ENCODE measurements at regions not wholly inside any gene's neighbourhood (a gene's known extent, or its start where the extent isn't known, plus 50 kb on each side); places are given as distances from the start of the nearest gene placed in this dataset.
"Not testable (repeated sequence)": the region's sequence is repeated elsewhere in the genome, so short reads cannot be mapped to it uniquely, and the experiment has no call there.

DNA sequence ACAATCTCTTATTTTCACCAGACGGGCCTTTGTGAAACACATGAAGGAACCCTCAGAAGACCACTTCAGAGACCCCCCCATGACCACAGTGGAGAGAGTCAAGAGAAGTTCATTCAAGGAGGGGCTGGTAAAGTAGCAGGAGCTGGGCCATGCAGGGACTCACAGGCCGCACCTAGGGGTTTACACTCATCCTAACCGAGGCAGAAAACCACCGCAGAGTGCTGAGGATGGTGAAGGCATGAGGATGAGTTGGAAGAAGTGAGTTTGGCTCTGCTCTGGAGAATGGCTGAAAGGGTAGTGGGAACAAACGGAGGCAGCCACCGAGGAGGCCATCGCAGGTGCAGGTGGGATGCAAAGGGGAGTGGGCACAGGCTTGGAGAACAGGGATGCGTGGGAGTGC lies 1046.9 kb downstream of the UQCRFS1 start:
- no peak for DNase-seq

DNA sequence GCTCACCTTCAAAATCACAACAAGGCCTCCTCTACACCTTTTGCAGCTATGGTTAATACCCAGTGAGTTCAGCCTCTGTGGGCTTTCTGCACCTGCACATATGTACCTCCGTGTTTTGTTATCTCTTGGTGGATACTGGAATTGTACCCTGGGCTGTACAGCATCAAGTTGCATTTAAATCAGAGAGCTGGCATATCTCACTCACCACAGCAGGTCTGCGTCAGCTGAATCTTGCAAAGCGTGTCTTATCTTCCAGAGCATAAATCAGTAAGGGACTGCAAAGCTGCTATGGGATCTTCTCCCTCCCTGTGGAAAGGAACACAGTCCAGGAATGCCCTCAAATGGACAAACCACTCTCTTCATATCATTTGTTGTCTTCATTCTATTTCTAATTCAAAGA lies 1048.7 kb downstream of the UQCRFS1 start:
- no peak for DNase-seq

DNA sequence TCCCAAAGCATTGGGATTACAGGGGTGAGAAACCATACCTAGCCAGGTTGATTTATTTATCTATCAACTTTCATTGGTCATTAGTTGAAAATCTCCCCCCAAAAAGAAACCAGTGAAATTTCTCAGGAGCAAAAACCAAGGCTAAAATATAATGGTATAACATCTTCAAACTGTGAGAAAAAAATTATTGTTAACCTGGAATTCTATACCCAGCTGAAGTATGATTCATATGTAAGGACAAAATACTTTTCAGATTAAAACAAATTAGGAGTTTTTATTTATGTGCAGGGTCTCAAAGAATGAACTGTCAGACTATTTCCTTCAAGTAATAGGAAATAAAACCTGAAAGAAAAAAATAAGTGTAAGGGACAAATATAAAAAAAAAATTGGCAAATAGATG lies 1053.9 kb downstream of the UQCRFS1 start:
- DNase-seq = no peak

DNA sequence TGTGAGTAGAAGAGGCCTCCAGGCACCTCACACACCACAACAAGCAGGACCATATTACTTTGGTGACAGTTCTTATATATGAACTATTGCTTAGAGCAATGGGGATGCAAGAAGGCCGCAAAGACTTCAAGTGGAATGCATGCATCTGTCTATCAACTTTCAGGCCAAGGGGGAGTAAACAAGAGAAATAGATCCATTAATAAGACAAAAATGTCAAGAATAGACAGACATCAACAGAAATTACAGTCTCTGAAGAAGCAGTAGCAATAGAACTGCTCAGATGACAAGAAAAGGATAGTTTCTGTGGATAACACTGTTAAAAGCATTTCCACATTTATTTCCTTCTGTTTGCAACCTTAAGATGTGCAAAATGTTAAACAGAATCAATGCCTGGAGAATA lies 1057.7 kb downstream of the UQCRFS1 start:
- no peak for DNase-seq

DNA sequence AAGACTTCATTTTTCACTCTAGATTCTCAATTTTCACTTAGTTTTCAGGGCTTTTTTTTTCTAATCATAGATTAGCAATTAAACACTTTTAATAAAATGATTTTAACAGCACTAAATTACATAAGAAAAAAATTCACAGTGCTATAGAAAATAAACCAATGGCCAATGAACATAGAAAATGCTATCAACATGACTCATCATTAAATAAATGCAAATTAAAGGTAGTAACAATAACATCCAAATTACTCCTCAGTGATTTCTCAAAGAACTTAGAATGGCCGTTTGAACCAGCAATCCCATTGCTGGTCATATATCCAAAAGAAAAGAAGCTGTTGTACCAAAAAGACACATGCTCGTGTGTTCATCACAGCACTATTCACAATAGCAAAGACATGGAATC lies 1058.9 kb downstream of the UQCRFS1 start:
- no peak for DNase-seq

DNA sequence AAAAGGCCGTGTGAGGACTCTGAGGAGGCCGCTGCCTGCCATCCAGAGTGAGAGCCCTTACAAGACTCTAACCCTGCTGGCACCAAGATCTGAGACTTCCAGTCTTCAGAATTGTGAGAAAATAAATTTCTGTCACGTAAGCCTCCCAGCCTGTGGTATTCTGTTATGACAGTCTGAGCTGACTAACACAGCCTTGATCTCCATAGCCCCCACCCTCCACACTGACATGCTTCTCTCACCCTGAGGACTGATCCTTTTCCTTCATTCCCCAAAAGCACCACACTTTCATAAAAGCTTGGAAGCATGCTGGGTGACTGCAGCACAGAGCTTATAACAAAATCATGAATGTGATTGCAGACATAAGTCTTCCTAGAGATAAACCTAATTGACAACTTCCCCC lies 1059.8 kb downstream of the UQCRFS1 start:
- DNase-seq = no peak

DNA sequence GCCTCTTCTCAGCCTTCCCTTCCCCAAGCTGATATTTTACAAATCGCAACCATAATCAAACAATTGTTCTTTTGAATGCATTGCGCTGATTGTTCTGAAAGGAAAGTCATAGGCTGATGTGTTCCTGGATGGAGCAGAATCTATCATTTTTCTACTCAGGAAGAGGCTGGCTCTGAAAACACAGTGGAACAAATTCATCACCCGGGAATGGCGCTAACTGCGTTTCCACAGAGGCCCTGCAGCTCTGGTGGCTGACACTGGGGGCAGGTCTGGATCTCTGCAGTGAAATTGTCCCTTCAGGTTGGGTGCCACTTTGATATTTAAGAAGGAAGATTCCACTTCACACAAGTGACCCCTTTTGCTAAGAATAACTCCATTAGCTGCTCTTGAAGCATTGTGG lies 1060.8 kb downstream of the UQCRFS1 start:
- DNase-seq = no peak

DNA sequence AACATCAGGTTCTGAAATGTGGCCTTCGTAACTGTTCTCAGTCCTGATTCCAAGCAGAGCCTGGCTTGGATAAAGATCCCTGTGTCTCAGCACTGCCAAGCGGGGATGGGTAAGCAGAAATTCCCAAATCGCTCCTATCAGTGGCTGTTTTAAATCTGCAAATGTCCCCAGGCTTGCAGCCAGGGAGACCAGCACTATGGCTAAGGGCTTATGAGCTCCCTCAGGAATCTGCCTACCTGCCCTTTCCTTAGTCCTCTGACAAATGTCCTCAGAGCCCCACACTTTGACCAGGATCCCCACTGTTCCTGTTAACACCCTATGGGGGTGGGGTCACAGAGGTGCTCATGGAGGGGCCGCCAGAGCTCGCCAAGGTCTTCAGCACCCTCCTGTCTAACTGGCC lies 1062.8 kb downstream of the UQCRFS1 start:
- DNase-seq = no peak

DNA sequence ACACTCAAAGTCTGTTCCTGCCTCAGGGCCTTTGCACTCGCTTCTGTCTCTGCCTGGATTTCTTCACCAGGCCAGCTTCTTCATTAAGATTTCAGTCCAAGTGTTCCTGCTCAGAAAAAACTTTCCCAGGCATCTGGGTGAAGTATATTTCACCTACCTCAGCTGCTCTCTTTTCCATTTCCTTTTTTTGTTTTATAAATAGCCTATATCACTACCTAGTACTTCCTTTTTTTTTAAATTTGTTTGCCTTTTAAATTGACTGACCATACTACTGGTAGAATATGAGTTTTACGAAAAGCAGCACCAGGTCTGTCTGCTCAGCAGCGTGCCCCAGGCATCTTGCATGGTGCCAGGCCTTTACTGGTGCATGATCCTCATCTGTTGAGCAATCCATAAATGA lies 1064.4 kb downstream of the UQCRFS1 start:
- no peak for DNase-seq

DNA sequence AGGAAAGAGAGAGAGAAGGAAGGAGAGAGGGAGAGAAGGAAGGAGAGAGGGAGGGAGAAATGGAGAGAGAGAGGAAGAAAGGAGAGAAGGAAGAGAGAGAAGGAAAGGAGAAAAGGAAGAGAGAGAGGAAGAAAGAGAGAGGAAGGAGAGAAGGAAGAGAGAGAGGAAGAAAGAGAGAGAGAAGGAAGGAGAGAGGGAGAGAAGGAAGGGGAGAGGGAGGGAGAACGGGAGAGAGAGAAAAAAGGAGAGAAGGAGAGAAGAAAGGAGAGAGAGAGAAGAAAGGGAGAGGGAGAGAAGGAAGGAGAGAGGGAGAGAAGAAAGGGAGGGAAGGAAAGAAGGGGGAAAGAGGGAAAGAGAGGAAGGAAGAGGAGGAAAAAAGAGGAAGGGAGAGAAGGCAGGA lies 1070.7 kb downstream of the UQCRFS1 start:
- no peak for DNase-seq

DNA sequence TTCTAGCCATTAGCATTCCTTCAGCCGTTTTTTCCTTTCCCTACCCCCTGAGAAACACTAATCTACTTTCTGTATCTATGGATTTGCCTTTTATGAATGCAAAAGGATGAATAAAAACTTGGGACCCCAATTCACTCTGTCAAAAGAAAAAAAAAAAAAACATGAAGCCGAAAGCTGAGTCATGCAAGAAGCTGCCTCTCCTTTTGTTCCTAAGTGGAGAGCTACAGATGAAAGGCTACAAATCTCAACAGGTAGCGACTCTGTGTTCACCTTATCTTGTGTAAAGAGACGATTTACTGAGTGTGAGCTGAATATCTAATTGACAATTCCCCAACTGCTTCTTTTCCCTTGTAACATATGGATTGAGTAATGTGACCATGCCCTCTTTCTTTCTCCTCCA lies 1072.8 kb downstream of the UQCRFS1 start:
- DNase-seq = no peak

DNA sequence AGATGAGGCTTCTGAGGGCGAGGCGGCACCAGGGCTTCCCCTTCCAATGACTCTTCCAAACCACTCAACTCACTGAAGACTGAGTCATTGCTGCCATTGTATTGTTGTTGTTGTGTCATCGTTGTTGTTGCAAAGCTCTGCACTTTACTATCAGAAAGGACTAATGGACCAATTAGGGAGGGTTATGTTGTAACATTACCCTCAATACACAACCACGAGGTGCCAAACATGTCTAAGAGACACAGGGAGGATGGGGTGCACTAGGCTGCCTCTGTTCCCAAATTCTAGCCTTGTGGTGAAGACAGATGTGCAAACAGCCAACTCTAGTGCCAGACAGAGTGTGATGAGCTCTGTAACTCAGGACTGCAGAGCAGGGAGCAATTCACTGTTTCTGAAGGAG lies 1075.2 kb downstream of the UQCRFS1 start:
- no peak for DNase-seq

DNA sequence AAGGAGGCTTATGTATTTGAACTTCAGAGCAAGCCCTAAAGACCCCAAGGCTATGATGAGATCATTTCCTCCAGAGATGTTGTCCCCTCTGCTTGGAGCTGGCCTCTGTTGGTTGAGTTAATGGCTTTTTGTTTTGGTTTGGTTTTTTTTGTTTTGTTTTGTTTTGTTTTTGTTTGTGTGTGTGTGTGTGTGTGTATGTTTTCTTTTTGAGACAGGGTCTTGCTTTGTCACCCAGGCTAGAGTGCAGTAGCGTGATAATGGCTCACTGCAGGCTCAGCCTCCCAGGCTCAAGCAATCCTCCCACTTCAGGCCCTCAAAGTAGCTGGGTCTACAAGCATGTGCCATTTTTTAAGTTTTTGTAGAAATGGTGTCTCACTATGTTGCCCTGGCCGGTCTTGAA lies 1076.2 kb downstream of the UQCRFS1 start:
- DNase-seq = no peak

DNA sequence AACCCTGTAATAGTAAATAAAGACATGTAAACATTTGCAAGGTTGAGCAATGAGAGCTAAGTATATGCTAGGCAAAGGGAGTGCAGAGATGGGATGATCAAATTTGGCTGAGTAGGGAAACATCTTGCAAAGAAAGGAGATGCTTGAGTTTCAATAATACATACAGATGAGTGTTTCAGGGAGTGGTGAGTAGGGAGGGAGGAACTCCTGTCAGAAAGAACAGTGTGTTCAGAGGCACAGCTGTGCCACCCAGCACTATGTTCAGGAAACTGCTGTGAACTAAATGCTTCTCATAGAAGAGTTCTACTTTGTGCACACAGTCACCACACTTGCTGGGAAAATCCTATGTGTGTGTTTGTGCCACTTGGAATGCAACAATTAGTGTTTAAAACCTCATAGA lies 1077.1 kb downstream of the UQCRFS1 start:
- DNase-seq = no peak

DNA sequence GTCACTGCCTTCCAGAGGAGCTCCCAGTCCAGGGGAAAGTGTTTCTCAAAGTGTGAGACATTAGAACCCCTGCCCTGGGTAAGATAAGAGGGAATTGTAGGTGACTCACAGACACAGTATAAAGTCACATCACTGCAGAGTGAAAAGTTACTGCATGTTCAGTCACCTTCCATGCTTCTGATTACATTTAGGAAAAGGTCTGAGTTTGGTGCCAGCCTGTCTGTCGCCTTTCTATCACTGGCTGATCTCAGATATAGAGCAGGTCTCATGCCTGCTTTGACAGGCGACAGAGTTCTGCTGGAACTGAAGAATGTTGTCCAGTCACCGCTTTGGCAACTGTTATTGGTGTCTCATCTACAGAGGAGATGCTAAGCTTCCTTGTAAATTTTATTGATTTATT lies 1078.6 kb downstream of the UQCRFS1 start:
- no peak for DNase-seq

DNA sequence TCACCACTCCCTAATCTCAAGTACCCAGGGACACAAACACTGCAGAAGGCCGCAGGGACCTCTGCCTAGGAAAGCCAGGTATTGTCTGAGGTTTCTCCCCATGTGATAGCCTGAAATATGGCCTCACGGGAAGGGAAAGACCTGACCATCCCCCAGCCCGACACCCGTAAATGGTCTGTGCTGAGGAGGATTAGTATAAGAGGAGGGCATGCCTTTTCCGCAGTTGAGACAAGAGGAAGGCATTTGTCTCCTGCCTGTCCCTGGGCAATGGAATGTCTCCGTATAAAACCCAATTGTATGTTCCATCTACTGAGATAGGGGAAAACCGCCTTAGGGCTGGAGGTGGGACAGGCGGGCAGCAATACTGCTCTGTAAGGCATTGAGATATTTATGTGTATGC lies 1082.1 kb downstream of the UQCRFS1 start:
- DNase-seq = not testable (repeated sequence)

DNA sequence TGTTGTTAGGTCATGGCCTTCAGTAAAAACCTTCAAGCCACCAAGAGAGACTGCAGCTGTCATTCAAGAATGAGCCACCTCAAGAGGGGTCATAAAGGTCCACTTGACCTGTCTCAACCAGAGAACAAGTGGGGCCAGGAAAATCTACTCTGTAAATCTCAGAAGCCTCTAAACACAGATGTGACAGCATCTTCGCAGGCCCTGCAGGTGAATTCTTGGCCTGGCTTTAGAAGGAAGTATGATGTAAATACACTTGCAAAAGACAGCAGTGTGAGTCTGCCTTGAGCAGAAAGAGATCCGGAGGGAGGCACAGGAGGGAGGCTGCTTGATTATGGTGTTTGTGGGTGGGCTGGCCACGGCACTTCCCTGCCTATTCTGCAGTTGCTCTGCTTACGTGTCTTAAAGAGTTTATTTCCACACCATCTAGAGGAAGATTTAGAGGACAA lies 1082.9 kb downstream of the UQCRFS1 start:
- no peak for DNase-seq

DNA sequence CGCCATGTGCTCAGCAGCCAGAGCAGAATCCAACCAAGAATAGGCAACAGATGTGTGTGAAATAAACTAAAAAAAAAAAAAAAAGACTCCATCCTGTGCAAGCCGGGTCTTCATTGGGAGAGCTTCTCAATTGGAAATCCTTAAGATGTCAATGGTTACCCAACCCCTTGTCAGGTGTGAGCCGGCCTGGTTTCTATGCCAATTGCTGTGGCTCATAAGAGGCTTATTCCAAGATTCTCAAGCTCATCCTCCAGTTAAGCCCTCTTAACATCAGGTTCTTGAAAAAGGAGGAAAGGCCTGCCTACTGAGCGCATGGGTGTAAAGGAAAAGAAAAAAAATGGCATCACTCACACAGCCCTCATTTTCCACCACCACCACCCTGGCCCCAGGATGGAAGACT lies 1084.6 kb downstream of the UQCRFS1 start:
- DNase-seq = no peak

DNA sequence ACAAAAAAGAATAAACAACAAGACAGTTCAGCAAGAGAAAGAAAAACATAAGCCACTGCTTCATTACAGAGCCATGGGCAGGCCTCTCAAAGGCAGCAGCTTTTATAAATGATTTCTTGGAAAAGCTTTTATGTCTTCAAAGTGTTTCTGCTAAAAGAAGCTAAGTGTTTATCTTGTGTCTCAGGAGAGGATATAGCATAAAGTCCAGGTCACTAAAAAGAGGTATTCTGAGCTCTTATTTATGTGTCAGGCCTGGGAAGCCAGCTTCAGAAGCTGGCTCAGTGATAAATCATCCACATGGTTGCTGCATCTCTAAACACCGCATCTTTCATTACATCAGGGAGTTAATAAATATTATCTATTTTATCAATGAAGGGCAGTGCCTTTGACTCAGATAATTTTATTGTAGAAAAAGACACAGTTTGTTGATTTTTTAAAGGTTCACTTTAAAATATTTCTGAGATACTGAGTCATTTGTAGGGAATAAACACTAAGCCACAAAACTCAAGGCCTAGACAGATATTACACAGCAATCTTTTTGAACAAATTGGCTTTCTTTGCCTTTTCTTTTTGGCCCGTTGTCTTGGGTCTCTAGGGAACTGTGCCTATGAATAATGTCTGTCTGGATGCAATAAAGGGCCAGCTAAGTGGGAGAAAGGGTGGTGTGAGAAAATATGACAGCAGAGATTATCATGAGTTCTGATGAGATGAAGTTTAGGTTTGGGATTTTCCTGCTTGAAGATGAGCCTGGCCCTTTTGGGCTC lies 1086.6 kb downstream of the UQCRFS1 start:
- DNase-seq = no peak

DNA sequence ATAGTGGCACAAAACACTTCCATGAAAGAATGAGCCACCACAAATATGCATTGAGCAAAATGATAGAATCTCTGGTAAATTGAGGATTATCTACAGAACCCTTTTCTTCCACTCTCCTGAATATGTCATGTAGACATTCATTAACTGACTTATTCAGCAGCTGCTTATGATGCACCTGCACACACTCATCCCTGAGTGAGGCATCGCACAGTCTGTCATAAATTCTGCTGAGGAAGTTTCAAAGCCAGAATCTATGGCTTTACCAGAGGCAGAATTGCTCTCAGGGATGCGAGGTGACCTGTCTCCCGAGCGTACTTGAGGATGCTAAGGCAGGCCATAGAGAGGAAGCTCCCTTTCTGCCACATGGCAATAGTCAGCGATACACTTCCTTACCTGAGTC lies 1090.2 kb downstream of the UQCRFS1 start:
- DNase-seq = no peak

DNA sequence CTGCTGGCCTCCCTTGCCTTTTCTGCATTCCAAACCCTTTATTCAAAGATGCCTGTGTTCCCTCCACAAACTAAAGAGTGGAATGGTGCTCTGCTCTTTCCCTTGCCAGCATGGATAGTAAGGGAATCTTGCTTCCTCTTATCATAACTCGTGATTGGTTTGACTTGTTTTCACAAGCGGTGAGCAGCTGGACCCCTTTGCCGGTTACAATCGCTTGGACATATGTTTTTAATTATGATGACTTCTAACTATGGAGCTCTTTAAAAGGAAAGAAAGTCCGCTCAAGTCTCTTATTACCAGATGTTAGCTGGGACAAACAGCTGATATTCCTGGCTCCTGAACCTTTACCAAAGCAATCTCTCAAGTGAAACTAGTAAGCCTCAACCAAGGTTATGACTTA lies 1094.7 kb downstream of the UQCRFS1 start:
- DNase-seq = no peak

DNA sequence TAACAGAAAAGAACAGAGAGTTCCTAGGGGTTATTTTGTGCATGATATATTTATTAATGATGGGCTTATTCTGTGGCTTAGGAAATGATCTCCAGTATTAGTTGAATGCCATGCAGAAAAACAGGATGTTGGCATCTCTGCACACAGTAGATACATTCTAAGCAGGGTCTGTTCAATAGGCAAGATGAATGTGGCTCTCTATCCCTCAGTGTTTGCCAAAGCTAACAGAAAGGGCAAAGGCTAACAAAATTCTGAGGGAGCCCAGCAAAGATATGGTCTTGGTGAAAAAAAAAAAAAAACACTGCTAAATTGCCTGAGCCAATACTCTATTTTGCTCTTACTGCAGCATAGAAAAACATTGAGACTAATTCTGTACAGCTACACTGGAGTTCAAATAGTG lies 1095.8 kb downstream of the UQCRFS1 start:
- DNase-seq = no peak

DNA sequence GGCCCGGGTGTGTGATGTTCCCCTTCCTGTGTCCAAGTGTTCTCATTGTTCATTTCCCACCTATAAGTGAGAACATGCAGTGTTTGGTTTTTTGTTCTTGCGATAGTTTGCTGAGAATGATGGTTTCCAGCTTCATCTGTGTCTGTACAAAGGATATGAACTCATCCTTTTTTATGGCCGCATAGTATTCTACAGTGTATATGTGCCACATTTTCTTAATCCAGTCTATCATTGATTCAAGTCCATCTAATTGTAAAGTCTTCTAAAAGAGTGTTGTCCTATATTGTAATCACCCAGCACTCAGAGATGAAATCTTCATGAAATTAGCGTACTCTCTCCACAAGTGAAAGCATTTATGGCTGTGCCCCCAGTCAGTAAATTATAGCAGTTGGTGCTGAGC lies 1096.6 kb downstream of the UQCRFS1 start:
- not testable (repeated sequence) for DNase-seq

DNA sequence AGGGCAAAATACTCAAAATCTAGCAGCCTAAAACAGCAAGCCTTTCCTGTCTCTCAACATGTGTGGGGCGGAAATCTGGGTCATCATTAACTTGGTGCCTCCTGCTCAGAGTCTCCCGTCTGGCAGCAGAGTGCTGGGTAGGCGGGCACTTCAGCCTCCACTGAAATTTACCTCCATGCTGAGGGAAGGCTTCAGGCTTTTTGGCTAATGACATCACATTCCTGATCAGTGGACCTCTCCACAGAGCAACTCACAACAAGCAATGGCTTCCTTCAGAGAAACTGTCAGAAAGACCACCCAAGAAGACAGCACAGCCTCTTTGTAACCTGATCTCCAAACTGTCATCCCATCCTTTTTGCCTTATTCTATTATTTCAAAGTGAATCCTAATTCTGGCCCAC lies 1109.0 kb downstream of the UQCRFS1 start:
- DNase-seq = no peak

DNA sequence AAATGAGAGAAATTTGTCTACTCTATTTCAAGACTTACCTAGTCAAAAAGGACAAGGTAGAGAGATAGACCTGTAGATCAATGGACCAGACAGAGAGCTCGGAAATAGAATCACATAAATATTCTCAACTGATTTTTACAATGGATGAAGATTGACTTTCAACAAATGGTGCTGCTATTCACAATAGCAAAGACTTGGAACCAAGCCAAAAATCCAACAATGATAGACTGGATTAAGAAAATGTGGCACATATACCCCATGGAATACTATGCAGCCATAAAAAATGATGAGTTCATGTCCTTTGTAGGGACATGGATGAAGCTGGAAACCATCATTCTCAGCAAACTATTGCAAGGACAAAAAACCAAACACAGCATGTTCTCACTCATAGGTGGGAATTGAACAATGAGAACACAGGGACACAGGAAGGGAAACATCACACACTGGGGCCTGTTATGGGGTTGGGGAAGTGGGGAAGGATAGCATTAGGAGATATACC lies 1128.2 kb downstream of the UQCRFS1 start:
- not testable (repeated sequence) for DNase-seq
